DOHH2 (cell line): ENCODE measurements at regions not wholly inside any gene's neighbourhood (a gene's known extent, or its start where the extent isn't known, plus 50 kb on each side); places are given as distances from the start of the nearest gene placed in this dataset.

Experiments
- CTCF ChIP-seq: fragments of 200-600 bp; sonication (generic); IDR thresholded peaks from one replicate; pipeline ENCODE4 v1.5.1; 2014; ENCODE audit warnings: antibody characterized with exemption, mild to moderate bottlenecking, low read depth, low read length; ENCODE audit not compliant: poor library complexity, severe bottlenecking
- EZH2phosphoT487 ChIP-seq: fragments of 200-600 bp; sonication (generic); IDR thresholded peaks from 2 replicates; pipeline ENCODE4 v1.6.1; 2017; ENCODE audit warnings: borderline replicate concordance, mild to moderate bottlenecking, antibody characterized with exemption, low read length, moderate library complexity, mixed read lengths

DNA sequence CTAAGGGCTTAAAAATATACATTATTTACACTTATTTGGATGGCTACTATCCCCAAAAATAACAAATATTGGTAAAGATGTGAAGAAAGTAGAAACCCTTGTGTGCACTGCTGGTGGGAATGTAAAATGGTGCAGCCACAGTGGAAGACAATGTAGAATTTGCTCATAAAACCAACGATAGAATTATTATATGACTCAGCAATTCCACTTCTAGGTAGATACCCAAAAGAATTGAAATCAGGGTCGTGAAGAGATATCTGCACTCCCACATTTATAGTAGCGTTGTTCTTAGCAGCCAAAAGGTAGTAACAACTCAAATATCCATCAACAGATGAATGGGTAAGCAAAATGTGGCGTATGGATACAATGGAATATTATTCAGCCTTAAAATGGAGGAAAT, 181.6 kb upstream of the UBE3A start:
- TF ChIP-seq CTCF, result no peak
- TF ChIP-seq EZH2phosphoT487, result no peak
